Loucy (cell line): ENCODE measurements at regions not wholly inside any gene's neighbourhood (a gene's known extent, or its start where the extent isn't known, plus 50 kb on each side); places are given as distances from the start of the nearest gene placed in this dataset.

ENCODE experiments used
- CTCF ChIP-seq: fragments of 200-600 bp; sonication (generic); conservative IDR thresholded peaks from 2 replicates; pipeline ENCODE4 v1.5.1; 2014; ENCODE audit warnings: mild to moderate bottlenecking, antibody characterized with exemption, low read length
- EZH2phosphoT487 ChIP-seq: fragments of 200-600 bp; IDR thresholded peaks from 2 replicates; pipeline ENCODE4 v1.6.1; 2018; ENCODE audit warnings: antibody characterized with exemption, mild to moderate bottlenecking, moderate library complexity, borderline replicate concordance

GRCh38 chr5:117205894-117206293 lies 631.3 kb upstream of the SEMA6A start:
- TF ChIP-seq CTCF, result no peak
- no peak for TF ChIP-seq EZH2phosphoT487
